ENCODE measurements at regions not wholly inside any gene's neighbourhood (a gene's known extent, or its start where the extent isn't known, plus 50 kb on each side); places are given as distances from the start of the nearest gene placed in this dataset.

GRCh38 chr4:178066338-178066941, 624.2 kb upstream of the AGA start:
- no peak for DNase-seq

DNA sequence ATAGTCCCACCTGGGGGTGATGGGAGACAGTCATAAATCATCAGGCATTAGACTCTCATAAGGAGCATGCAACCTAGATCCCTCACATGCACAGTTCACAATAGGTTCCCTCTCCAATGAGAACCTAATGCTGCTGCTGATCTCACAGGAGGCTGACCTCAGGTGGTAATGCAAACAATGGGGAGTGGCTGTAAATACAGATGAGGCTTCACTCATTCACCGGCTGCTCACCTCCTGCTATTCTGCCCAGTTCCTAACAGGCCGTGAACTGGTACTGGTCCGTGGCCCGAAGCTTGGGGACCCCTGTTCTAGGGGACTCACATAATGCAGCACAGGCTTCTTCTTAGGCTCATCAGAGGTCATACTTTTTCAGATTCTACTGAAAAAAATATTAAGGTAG, 625.9 kb upstream of the AGA start:
- no peak for DNase-seq

DNA sequence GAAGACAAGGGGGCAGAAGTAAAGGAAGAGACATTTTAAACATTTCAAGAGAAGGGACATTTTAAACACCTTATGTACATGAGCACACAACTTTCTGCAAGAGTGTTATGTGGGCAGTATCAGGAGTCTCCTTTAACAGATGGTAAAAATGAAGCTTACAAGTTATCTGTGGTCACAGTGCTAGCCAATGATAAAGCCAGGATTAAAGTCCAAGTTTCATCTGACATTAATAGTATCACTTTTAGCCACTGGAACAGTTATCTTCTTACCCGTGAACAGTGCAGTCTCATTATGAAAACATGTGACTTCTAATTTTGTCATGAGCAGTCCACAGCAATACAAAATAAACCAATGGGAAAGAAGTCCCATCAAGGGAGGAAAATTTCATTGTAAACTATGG, 627.9 kb upstream of the AGA start:
- DNase-seq, result no peak

DNA sequence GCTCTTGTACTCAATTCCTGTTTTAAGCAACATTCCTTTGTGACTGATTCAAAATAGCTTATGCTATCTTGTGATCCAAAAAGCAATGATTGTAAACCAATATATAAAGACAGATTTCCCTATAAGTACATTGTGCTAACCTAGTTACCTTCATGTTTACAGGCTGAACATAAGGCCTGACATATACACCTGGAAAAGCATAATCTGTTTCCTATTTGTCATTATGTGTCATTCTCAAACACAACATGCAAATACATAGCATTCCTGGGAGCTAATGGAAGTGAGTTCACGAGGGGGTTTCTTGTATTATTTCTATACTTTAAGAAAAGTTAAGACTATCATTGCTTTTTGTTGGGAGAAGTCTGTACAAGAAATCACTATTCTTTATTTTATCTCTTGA, 638.1 kb upstream of the AGA start:
- DNase-seq, result no peak

DNA sequence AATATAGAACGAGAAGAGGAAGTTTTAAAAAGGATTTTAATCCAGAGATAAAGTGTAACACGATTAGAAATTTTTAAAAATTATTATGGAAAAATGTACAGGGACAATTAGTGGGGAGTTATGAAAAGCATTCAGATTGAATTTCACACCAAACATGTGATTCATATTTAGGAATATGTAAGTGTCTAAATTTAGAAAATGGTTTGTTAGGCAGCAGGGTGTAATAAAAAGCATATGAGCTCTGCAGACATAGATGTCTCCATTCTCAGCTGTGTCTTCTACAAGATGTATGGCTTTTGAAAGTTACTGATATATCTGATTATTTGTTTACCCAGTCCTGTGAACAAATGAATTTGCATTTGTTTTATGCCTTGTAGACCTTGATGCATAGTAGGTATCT, 638.9 kb upstream of the AGA start:
- no peak for DNase-seq

- DNase-seq, result no peak
Measured at GRCh38 chr4:178081896-178082295, 639.7 kb upstream of the AGA start.

DNA sequence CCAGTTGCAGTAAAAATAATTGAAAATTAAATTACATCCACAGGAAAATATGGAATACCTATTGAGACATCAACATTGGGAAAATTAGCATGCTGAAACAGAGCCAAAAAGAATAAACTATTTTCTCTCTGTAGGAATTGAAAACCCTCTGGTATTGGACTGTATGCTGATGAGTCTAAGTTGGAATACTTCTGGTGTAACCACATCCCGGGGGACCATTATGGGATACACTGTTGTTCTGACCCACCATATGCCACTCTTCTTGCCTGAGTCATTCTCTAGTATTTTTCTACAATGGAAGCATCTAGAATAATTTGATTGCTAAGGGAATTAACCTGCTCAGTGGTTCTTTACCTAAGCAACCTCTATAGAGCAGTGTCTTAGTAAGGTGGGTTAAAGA, 640.7 kb upstream of the AGA start:
- DNase-seq, result no peak

- no peak for DNase-seq
Measured at GRCh38 chr4:178083968-178084367, 641.7 kb upstream of the AGA start.

DNA sequence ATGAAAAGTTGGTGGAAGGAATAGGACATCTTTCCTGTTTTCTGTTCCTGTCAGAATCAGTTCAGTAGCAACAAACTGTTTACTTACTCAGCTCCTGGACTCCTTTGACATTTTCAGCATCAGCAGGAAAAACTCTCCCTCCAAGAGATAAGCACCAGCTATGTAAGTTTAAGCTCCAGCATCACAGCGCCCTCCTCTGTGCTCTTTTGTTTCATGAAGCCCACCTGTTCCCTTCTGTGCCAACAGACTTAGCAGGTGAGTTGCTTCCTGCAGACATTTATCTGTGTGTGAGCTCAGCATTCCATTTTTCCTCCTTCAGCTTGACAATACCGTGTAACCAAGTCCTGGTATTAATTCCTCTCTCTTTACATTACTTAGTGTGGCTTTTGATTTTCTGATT, 644.1 kb upstream of the AGA start:
- DNase-seq, result no peak

DNA sequence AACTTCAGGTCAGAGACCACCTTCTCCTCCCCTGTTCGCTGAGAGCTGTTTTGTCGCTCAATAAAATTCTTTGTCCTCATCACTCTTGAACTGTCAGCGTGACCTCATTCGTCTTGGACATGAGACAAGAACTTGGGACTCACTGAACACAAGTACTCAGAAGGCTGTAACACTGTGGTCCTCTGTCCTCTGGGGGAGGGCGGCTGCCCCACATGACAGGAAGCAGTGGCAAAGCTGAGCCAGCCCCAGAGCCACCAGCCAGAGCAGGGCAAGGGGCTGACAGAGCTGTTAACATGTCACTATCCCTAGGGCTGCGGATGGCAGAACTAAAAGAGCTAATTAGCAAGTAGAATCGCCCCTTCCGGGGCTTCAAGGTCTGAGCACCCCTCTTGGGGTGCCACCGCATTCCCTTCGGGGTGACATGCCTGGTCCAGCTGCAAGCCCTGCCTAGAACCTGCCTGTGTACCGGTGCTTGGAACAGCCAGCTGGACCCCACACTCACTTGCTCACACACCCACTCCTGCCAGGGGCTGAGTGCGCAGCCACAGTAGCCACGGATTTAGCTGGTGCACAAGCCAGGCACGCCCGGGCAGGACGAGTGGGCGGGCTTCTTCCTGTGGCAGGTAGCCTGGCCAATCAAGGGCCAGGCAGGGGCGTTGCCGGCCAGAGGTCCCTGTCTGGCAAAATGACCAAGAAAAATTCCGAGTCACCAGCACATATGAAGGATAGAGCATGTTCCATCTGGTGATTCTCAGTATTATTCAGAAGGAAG, 648.6 kb upstream of the AGA start:
- DNase-seq, result no peak

GRCh38 chr4:178102139-178102538, 659.9 kb upstream of the AGA start:
- no peak for DNase-seq

DNA sequence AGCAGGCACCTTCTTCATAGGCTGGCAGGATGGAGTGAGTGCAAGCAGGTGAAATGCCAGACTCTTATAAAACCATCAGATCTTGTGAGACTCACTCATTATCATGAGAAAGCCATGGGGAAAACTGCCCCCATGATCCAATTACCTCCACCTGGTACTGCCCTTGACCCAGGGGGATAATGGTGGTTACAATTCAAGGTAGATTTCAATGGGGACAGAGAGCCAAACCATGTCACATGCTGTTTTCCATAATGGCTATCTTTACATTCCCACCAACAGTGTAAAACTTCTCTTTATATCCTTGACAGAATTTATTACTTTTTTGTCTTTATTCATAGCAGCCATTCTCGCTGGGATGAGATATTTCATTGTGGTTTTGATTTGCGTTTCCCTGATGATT, 663.0 kb upstream of the AGA start:
- DNase-seq, result no peak

DNA sequence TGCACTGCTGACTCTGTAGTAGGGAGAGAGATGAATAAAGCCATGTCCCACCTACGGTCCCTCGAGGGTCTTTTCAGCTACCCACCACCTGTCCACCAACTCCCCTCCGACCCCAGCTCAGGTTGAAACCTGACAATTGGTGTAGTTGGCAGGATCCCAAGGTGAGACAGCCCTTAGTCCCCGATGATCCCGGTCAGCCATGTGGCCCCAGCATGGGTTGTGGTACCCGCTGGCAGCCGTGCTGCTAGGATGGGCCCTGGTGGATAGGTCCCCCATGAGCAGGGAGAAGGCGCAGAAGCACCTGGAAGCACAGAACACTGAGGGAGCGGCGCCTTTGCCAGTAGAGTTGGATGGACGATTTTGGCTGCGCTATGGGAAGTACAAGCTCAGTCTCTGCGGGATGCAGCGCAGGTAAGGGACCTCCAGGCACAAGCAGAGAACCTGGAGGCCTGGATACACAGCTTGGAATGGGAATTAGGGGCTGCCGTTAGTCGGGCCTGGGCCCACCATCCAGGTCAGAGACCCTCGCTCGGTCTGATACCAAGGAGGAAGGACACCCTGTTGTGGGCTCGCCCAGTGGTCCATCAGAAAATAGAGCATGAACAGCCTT, 694.6 kb upstream of the AGA start:
- no peak for DNase-seq

DNA sequence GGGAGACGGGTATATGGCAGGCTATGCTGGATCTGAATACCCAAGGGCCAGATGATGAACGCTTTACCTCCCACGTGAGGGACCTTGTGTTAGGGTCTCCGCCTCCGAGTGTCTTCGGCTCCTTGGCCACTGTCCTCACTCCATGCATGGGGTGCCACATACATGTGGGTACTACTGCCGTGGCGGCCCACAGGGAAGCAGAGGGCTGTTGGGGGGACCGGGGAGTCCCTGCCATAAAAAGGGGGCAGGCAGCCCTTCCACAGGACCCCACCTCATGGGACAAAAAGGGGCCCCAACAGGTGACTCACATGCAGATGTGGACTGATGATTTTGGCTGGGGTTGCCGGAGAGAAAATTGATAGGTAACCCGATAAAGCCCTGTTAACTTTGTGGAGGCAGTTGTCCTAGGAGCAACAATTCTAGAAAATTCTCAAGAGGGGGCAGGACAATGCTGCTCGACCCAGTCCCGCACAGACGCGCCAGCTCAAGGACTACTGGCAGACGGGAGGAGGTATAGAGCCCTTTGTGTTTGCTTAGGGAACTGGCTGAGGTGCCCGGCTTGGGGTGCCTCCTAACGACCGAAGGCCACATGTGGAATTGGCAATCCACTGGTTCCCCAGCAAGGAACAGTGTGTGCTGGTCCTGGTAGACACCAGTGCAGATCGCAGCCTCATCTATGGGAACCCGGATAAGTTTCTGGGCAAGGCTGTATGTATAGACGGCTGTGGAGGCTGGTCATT, 695.7 kb upstream of the AGA start:
- DNase-seq, result no peak

DNA sequence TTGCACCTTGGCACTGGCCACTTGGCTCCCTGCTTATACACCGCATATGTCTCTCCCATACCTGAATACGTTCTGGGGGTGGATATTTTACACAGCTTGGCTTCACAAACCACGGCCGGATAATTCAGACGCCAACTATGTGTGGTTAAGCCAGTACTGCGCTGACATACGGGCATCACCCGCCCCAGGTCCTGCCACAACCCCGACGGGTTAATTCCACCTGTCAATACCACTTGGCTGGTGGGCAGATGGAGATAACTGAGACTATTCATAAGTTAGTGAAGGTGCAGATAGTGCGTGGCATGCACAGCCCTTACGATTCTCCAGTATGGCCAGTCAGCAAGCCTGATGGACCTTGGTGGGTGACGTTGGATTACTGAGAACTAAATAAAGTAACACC, 696.3 kb upstream of the AGA start:
- no peak for DNase-seq

DNA sequence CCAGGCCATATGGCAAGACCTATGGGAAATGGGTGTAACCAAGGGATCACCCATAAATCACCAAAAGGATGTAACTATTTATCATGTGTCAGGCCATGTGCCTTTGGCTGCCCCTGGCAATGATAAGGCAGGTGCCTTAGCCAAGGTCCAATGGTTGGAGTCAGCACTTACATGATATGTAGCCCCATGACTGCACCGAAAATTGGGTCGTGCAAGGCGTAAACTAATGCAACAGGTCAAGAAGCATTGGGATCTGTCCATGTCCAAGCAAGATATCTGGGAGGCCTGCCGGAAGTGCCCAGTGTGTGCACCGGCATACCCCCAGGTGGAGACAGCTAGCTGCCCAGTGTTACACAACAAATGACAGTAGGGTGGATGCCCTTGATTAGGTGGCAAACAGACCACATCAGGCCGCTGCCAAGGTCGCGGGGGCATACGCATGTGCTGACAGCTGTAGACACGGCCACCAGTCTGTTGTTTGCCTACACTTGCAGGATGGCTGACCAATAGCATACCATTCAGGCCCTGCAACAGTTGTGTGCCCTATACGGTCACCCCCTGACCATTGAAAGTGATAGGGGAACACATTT, 698.2 kb upstream of the AGA start:
- no peak for DNase-seq

- no peak for DNase-seq
Measured at GRCh38 chr4:178142724-178143123, 700.5 kb upstream of the AGA start.

DNA sequence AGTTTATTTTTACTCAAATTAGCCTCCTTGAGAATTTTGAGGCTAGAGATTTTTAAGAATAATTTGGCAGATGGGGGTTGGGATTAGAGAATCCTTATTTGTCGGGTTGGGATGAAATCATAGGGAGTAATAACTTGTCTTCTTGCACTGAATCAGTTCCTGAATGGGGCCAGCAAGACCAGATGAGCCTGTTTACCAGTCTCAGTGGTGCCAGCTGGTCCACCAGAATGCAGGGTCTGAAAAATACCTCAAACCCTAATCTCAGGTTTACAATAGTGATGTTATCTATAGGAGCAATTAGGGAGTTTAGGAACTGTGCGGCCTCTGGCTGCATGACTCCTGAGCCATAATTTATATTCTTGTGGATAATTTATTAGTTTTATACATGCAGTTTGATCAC, 705.9 kb upstream of the AGA start:
- no peak for DNase-seq

GRCh38 chr4:178165251-178165950, 723.2 kb upstream of the AGA start:
- DNase-seq, result no peak

GRCh38 chr4:178165951-178166308, 723.7 kb upstream of the AGA start:
- DNase-seq, result no peak

GRCh38 chr4:178173771-178174170, 731.5 kb upstream of the AGA start:
- no peak for DNase-seq

DNA sequence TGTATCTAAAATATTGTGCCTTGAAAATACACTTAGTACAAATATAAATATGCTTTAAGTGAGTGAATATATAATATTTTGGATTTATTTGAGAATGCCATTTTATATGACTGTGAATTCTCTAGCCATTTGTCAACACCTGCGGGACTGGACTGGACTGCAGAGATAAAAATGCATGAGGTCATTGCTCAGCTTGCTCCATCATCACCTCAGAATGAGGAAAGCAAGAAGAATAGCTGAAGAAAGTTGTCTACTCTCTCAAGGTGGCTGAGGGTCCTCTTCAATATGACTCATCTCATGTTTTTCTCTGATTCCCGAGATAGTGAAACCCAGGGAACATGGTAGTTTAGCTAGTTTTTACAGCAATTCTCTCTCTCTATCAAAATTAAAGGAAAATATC, 732.5 kb upstream of the AGA start:
- DNase-seq, result no peak

GRCh38 chr4:178185517-178185916, 743.3 kb upstream of the AGA start:
- DNase-seq, result no peak

Data from NCI-H226 (cell line).